CD4-positive, alpha-beta T cell (primary cell): ENCODE measurements at regions not wholly inside any gene's neighbourhood (a gene's known extent, or its start where the extent isn't known, plus 50 kb on each side); places are given as distances from the start of the nearest gene placed in this dataset.

Experiments used
- ATAC-seq: fragments of 200-7000 bp; cut with Tn5 transposase; one replicate; pipeline ENCODE4 v1.10.0; 2022; ENCODE audit warnings: mild to moderate bottlenecking; ENCODE audit not compliant: poor library complexity
- CTCF ChIA-PET: fragments of 350-600 bp; sonication (Branson Sonifier 250); formaldehyde crosslinking; loops from one replicate; lab custom pipeline; 2021; ENCODE audit warnings: antibody characterized with exemption, inconsistent platforms; lab: Charles Lee
- POLR2A ChIA-PET: fragments of 350-600 bp; sonication (Branson Sonifier 250); formaldehyde crosslinking; loops from one replicate; lab custom pipeline; 2021; ENCODE audit warnings: antibody characterized with exemption, inconsistent platforms; lab: Charles Lee
- DNase-seq, 14 experiments: peaks; one replicate each; pipeline ENCODE4 v3.0.0-alpha.2; 2013 to 2020; ENCODE audit warnings: mixed read lengths in 2 of 14
- H3K27ac ChIP-seq, 2 donors: one replicate each; pipeline versions ENCODE4 v1.5.1 to v1.7.0; 2013; ENCODE audit warnings: low read length in 2 of 2, low read depth in 1 of 2, mild to moderate bottlenecking in 1 of 2
- H3K27me3 ChIP-seq, 2 experiments: 1 replicate in 1 of 2; 2 replicates in 1 of 2; pipeline versions ENCODE4 v1.6.1 to v1.7.0; 2013; ENCODE audit warnings: low read length in 2 of 2, control low read depth in 1 of 2, mild to moderate bottlenecking in 1 of 2, moderate library complexity in 1 of 2; ENCODE audit not compliant: insufficient read depth in 2 of 2, control insufficient read depth in 1 of 2
- H3K36me3 ChIP-seq: one replicate; pipeline ENCODE4 v1.6.1; 2013; ENCODE audit warnings: low read length, control low read depth; ENCODE audit not compliant: insufficient read depth
- H3K4me1 ChIP-seq: one replicate; pipeline ENCODE4 v1.6.1; 2013; ENCODE audit warnings: low read length, control low read depth; ENCODE audit not compliant: insufficient read depth
- H3K4me3 ChIP-seq: one replicate; pipeline ENCODE4 v1.5.1; 2013; ENCODE audit warnings: mild to moderate bottlenecking, low read length, moderate library complexity
- H3K9me3 ChIP-seq, 2 experiments: 1 replicate in 1 of 2; 2 replicates in 1 of 2; pipeline versions ENCODE4 v1.6.1 to v1.7.0; 2013; ENCODE audit warnings: low read length in 2 of 2, mild to moderate bottlenecking in 2 of 2, control low read depth in 1 of 2, moderate library complexity in 1 of 2; ENCODE audit not compliant: control insufficient read depth in 1 of 2, insufficient read depth in 1 of 2
- H3K27ac Mint-ChIP-seq: one replicate; pipeline ENCODE4 v1.8.0; 2020; ENCODE audit warnings: mixed read lengths
- H3K27me3 Mint-ChIP-seq: one replicate; pipeline ENCODE4 v1.8.0; 2021; ENCODE audit warnings: mixed read lengths
- H3K36me3 Mint-ChIP-seq: one replicate; pipeline ENCODE4 v1.8.0; 2021; ENCODE audit warnings: low read depth, mixed read lengths
- H3K4me1 Mint-ChIP-seq: one replicate; pipeline ENCODE4 v1.8.0; 2021; ENCODE audit warnings: low read depth, mixed read lengths
- H3K4me3 Mint-ChIP-seq: one replicate; pipeline ENCODE4 v1.8.0; 2020; ENCODE audit warnings: mild to moderate bottlenecking, mixed read lengths
- H3K9me3 Mint-ChIP-seq: one replicate; pipeline ENCODE4 v1.8.0; 2020; ENCODE audit warnings: mixed read lengths
- CTCF ChIP-seq: fragments of 200-600 bp; IDR thresholded peaks from one replicate; pipeline ENCODE4 v1.8.0; 2022; ENCODE audit warnings: antibody characterized with exemption, mild to moderate bottlenecking
- intact Hi-C, 2 experiments: fragments of 100-400 bp; cut with DNase I in 1 of 2; cut with micrococcal nuclease in 1 of 2; formaldehyde crosslinking; loops; one replicate each; pipeline versions ENCODE4 v1.15.1 to v1.9.0; 2023 to 2025; cut with DNase I, micrococcal nuclease

GRCh38 chrX:7220121-7220520 is 72.2 kb upstream of the PUDP start:
- H3K4me3 ChIP-seq: no peak overlapping the region
- no peak for TF ChIP-seq CTCF
- no peak for ATAC-seq
- no peak overlapping the region for H3K27ac Mint-ChIP-seq
- H3K27ac ChIP-seq: no peak overlapping the region
- H3K27me3 Mint-ChIP-seq: no peaks in the 10 kb centered on the region
- intact Hi-C loops: no loop called here
- H3K27me3 ChIP-seq: no peaks in the 10 kb centered on the region
- DNase-seq: no peak
- no peaks in the 10 kb centered on the region for H3K9me3 Mint-ChIP-seq
- no peaks in the 10 kb centered on the region for H3K36me3 ChIP-seq
- no peaks in the 10 kb centered on the region for H3K36me3 Mint-ChIP-seq
- H3K4me1 ChIP-seq: no peaks in the 10 kb centered on the region
- no peaks in the 10 kb centered on the region for H3K9me3 ChIP-seq
- ChIA-PET CTCF (no interaction called here), POLR2A (no interaction called here)
- no peaks in the 10 kb centered on the region for H3K4me1 Mint-ChIP-seq
- H3K4me3 Mint-ChIP-seq: no peak overlapping the region

DNA sequence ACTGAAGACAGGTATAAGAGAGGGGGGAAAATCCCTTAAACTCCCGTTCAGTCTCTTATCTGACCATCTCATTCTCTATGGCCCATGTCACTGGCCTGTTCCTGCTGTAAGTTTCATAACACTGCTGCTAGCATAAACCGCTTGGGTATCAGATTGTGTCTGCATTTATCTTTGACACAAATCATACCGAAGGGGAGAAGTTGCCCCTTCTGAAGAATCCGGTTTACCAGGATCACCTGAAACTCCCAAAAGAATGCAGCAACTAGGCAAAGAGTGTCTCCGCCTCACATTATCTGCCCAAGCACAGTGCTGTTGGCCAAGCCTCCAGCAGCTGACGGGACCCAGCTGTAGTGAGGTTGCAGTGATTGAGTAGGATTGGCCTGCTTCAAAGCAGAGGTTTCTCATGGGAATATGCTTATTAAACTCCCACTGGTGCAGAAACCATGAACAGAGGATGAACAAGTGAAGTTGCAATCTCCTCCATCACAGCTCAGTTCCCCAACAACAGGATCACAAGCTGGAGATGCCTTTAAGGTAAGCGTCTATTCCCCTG is 71.3 kb upstream of the PUDP start:
- Mint-ChIP-seq H3K27ac (no peak overlapping the region), H3K9me3 (no peaks in the 10 kb centered on the region), H3K36me3 (no peaks in the 10 kb centered on the region), H3K27me3 (no peaks in the 10 kb centered on the region), H3K4me1 (no peaks in the 10 kb centered on the region), H3K4me3 (no peak overlapping the region)
- Histone ChIP-seq H3K4me1 (no peaks in the 10 kb centered on the region), H3K4me3 (no peak overlapping the region), H3K36me3 (no peaks in the 10 kb centered on the region), H3K27ac (no peak overlapping the region), H3K9me3 (no peaks in the 10 kb centered on the region), H3K27me3 (no peaks in the 10 kb centered on the region)
- CTCF ChIA-PET: no interaction called here
- TF ChIP-seq CTCF: no peak
- intact Hi-C loops: no loop called here
- no peak for DNase-seq
- POLR2A ChIA-PET: no interaction called here
- ATAC-seq: no peak

DNA sequence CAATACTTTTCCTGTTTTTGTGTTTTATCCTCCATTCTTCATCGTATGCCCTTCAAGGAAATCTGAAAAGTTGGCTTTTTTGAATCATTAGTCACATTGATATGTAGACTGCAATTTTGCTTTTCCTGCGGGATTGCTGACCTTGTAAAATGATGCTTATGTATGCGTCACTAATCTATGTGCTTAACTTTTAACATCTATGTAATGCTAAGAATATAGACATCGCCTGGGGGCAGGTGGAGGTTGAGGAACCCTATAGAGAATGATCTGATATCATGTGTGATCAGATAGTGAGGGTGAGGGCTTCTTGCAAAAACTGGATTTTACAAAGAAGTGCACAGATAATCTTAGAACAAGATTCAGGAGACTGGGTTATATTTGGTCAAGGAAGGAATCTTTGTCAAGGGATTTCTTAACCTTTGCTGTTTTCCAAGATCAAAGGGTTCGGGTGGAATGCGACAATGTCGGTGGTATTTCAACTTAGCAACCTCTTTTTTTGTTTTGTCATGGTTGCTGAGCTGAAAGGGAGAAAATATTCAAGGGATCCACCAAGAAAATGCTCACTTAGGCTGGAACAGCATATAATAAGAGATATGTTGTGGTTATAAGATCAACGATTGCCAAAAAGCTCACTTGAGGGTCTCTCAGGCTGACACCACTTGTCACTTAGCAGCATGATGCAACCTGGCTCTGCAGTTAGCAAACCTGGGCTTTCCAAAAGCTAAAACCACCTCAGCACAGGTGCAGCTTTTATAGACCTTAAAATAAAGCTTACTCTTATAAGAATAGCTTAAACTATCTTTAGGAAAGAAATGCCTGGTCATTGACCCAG is 70.6 kb upstream of the PUDP start:
- Histone ChIP-seq H3K4me3 (no peak overlapping the region), H3K27ac (no peak overlapping the region), H3K36me3 (no peaks in the 10 kb centered on the region), H3K9me3 (no peaks in the 10 kb centered on the region), H3K27me3 (no peaks in the 10 kb centered on the region), H3K4me1 (no peaks in the 10 kb centered on the region)
- Mint-ChIP-seq H3K4me1 (no peaks in the 10 kb centered on the region), H3K4me3 (no peak overlapping the region), H3K27ac (no peak overlapping the region), H3K27me3 (no peaks in the 10 kb centered on the region), H3K9me3 (no peaks in the 10 kb centered on the region), H3K36me3 (no peaks in the 10 kb centered on the region)
- intact Hi-C loops: no loop called here
- POLR2A ChIA-PET: no interaction called here
- no peak for DNase-seq
- CTCF ChIA-PET: no interaction called here
- no peak for ATAC-seq
- no peak for TF ChIP-seq CTCF
